PC-3 (cell line): ENCODE measurements at regions not wholly inside any gene's neighbourhood (a gene's known extent, or its start where the extent isn't known, plus 50 kb on each side); places are given as distances from the start of the nearest gene placed in this dataset.

Source experiments
- ATAC-seq: fragments of 200-7000 bp; cut with Tn5 transposase; 2 replicates; pipeline ENCODE4 v1.9.1; 2020; ENCODE audit warnings: mild to moderate bottlenecking, moderate library complexity
- BruUV-seq: library from RNA; stranded (reverse); fragments of 400-500 nt; replicated peaks from 2 replicates; lab custom pipeline; 2021; lab: Mats Ljungman, UMichigan
- CTCF ChIA-PET: fragments of 300-600 bp; sonication (Branson Sonifier 250); formaldehyde crosslinking; loops from one replicate; lab custom pipeline; 2022; ENCODE audit warnings: antibody characterized with exemption; lab: Charles Lee
- POLR2A ChIA-PET: fragments of 300-600 bp; sonication (Branson Sonifier 250); formaldehyde crosslinking; loops from one replicate; lab custom pipeline; 2022; ENCODE audit warnings: antibody characterized with exemption; ENCODE audit not compliant: unreplicated experiment; lab: Charles Lee
- DNase-seq: peaks from one replicate; pipeline ENCODE4 v3.0.0-alpha.2; 2015
- H2AFZ ChIP-seq: fragments of 300-600 bp; sonication (generic); 2 replicates; pipeline ENCODE4 v1.6.0; 2016; ENCODE audit warnings: antibody characterized with exemption, low read length
- H3F3A ChIP-seq: fragments of 300-600 bp; sonication (generic); one replicate; pipeline ENCODE4 v1.6.0; 2017; ENCODE audit warnings: antibody characterized with exemption, low read length, control low read depth, mild to moderate bottlenecking; ENCODE audit not compliant: unreplicated experiment
- H3K27ac ChIP-seq: fragments of 300-600 bp; sonication (generic); 2 replicates; pipeline ENCODE4 v1.5.1; 2016; ENCODE audit warnings: mild to moderate bottlenecking, low read length
- H3K27me3 ChIP-seq: fragments of 300-600 bp; sonication (generic); 2 replicates; pipeline ENCODE4 v1.6.1; 2016; ENCODE audit warnings: low read length, mixed read lengths
- H3K36me3 ChIP-seq: fragments of 300-600 bp; sonication (generic); 2 replicates; pipeline ENCODE4 v1.6.1; 2016; ENCODE audit warnings: low read depth, mixed run types, low read length, mixed read lengths
- H3K4me1 ChIP-seq: fragments of 300-600 bp; sonication (generic); 2 replicates; pipeline ENCODE4 v1.5.1; 2016; ENCODE audit warnings: low read length; ENCODE audit not compliant: insufficient read depth
- H3K4me2 ChIP-seq: fragments of 300-600 bp; sonication (generic); 2 replicates; pipeline ENCODE4 v1.6.0; 2016; ENCODE audit warnings: low read length
- H3K4me3 ChIP-seq: fragments of 300-600 bp; sonication (generic); 2 replicates; pipeline ENCODE4 v1.5.1; 2016; ENCODE audit warnings: mild to moderate bottlenecking, low read length, mixed read lengths
- H3K79me2 ChIP-seq: fragments of 300-600 bp; sonication (generic); 2 replicates; pipeline ENCODE4 v1.6.1; 2017; ENCODE audit warnings: low read length, mixed read lengths
- H3K9ac ChIP-seq: fragments of 300-600 bp; sonication (generic); 2 replicates; pipeline ENCODE4 v1.6.0; 2016; ENCODE audit warnings: mild to moderate bottlenecking, low read length
- H3K9me2 ChIP-seq: fragments of 300-600 bp; sonication (generic); replicated peaks from 2 replicates; pipeline ENCODE4 v1.6.1; 2016; ENCODE audit warnings: mixed run types, low read length, mixed read lengths
- H3K9me3 ChIP-seq: fragments of 300-600 bp; sonication (generic); 2 replicates; pipeline ENCODE4 v1.6.1; 2016; ENCODE audit warnings: low read length, mixed read lengths
- H4K20me1 ChIP-seq: fragments of 300-600 bp; sonication (generic); 2 replicates; pipeline ENCODE4 v1.6.1; 2016; ENCODE audit warnings: low read length, mixed read lengths
- CTCF ChIP-seq: fragments of 300-600 bp; sonication (generic); conservative IDR thresholded peaks from 2 replicates; pipeline ENCODE4 v1.5.1; 2017; ENCODE audit warnings: antibody characterized with exemption, low read depth, mild to moderate bottlenecking, low read length
- EZH2 ChIP-seq: fragments of 300-600 bp; sonication (generic); IDR thresholded peaks from one replicate; pipeline ENCODE4 v1.6.1; 2017; ENCODE audit warnings: antibody characterized with exemption, mild to moderate bottlenecking, low read length; ENCODE audit not compliant: unreplicated experiment
- EZH2phosphoT487 ChIP-seq: fragments of 300-600 bp; sonication (generic); IDR thresholded peaks from 2 replicates; pipeline ENCODE4 v1.6.1; 2018; ENCODE audit warnings: mild to moderate bottlenecking, antibody characterized with exemption, low read length, borderline replicate concordance
- intact Hi-C: fragments of 100-400 bp; cut with micrococcal nuclease; formaldehyde crosslinking; loops from 2 replicates; pipeline ENCODE4 v1.9.0; 2023

DNA sequence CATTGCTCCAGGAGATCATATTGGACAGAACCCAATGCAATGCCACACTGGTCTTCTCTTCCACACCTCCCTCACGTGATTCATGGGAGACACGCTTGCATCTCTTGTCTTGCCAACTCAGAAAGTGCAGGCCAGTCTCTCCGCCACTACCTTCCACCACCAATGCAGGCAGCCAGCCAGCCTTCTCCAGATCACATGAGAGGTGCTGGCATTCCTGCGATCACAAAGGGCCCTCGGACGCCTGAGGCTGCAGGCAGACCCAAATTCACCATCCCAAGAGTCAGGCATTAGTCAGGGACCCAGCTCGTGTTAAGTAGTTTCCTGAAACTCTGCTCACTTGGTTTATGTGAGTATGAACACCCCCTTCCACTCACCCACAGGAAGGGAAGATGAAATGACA, 437.0 kb upstream of the ETAA1 start:
- H3K4me2 ChIP-seq, result no peak overlapping the region
- DNase-seq (peak; percentile 36), ATAC-seq (no peak)
- no peaks in the 10 kb centered on the region for H4K20me1 ChIP-seq
- no peak overlapping the region for H3K4me3 ChIP-seq
- no TSS peak for BruUV-seq
- intact Hi-C loops, result no loop called here
- no peak for TF ChIP-seq CTCF
- TF ChIP-seq EZH2phosphoT487, result no peak
- TF ChIP-seq EZH2, result no peak
- no peak overlapping the region for H2AFZ ChIP-seq
- no peaks in the 10 kb centered on the region for H3K9me3 ChIP-seq
- no peaks in the 10 kb centered on the region for H3F3A ChIP-seq
- ChIA-PET POLR2A (no interaction called here), CTCF (no interaction called here)
- H3K36me3 ChIP-seq, result no peaks in the 10 kb centered on the region
- H3K27ac ChIP-seq, result no peak overlapping the region
- H3K9ac ChIP-seq, result no peak overlapping the region
- no peaks in the 10 kb centered on the region for H3K27me3 ChIP-seq
- H3K9me2 ChIP-seq, result no peaks in the 10 kb centered on the region
- H3K79me2 ChIP-seq, result no peaks in the 10 kb centered on the region
- peaks cover 5% of the 10 kb centered on the region; the same call in 1 of the 2 replicates for H3K4me1 ChIP-seq

- H3K36me3 ChIP-seq, result no peaks in the 10 kb centered on the region
- no peaks in the 10 kb centered on the region for H3K9me3 ChIP-seq
- H3K4me1 ChIP-seq, result no peaks in the 10 kb centered on the region
- no peaks in the 10 kb centered on the region for H3K79me2 ChIP-seq
- ATAC-seq, result no peak
- H2AFZ ChIP-seq, result no peak overlapping the region
- BruUV-seq, result no TSS peak
- no peaks in the 10 kb centered on the region for H4K20me1 ChIP-seq
- no peak overlapping the region for H3K27ac ChIP-seq
- H3K4me3 ChIP-seq, result no peak overlapping the region
- TF ChIP-seq EZH2phosphoT487 (no peak), EZH2 (no peak), CTCF (no peak)
- ChIA-PET CTCF (no interaction called here), POLR2A (no interaction called here)
- intact Hi-C loops, result no loop called here
- no peak overlapping the region for H3K4me2 ChIP-seq
- no peak for DNase-seq
- H3F3A ChIP-seq, result no peaks in the 10 kb centered on the region
- no peaks in the 10 kb centered on the region for H3K9me2 ChIP-seq
- no peak overlapping the region for H3K9ac ChIP-seq
- no peaks in the 10 kb centered on the region for H3K27me3 ChIP-seq
These were observed 434.4 kb upstream of the ETAA1 start for GRCh38 chr2:66962716-66963115.

- H3K27me3 ChIP-seq, result peaks cover 3% of the 10 kb centered on the region; the same call in 1 of the 2 replicates
- no peaks in the 10 kb centered on the region for H3K36me3 ChIP-seq
- no peak for ATAC-seq
- POLR2A ChIA-PET, result no interaction called here
- no peaks in the 10 kb centered on the region for H3K9me3 ChIP-seq
- H3K4me3 ChIP-seq, result no peak overlapping the region
- CTCF ChIA-PET, result no interaction called here
- no peak for DNase-seq
- H3K4me1 ChIP-seq, result no peaks in the 10 kb centered on the region
- no peak overlapping the region for H3K4me2 ChIP-seq
- no peak overlapping the region for H2AFZ ChIP-seq
- no peaks in the 10 kb centered on the region for H4K20me1 ChIP-seq
- H3F3A ChIP-seq, result no peaks in the 10 kb centered on the region
- no peaks in the 10 kb centered on the region for H3K79me2 ChIP-seq
- BruUV-seq, result no TSS peak
- intact Hi-C loops, result no loop called here
- no peak overlapping the region for H3K9ac ChIP-seq
- TF ChIP-seq EZH2, result no peak
- no peak for TF ChIP-seq EZH2phosphoT487
- no peaks in the 10 kb centered on the region for H3K9me2 ChIP-seq
- no peak overlapping the region for H3K27ac ChIP-seq
These were observed 430.5 kb upstream of the ETAA1 start for GRCh38 chr2:66966631-66967030.
